D721Med (cell line): ENCODE measurements at regions not wholly inside any gene's neighbourhood (a gene's known extent, or its start where the extent isn't known, plus 50 kb on each side); places are given as distances from the start of the nearest gene placed in this dataset.

Experiments used
- DNase-seq: peaks from one replicate; pipeline ENCODE4 v3.0.0; 2011; ENCODE audit warnings: low spot score; ENCODE audit not compliant: insufficient read length
- FAIRE-seq: peaks from 2 replicates; lab custom pipeline; 2011; peaks lifted over from hg19 to GRCh38; lab: Jason Lieb, UNC
- TF ChIP-seq, protein P1 (sequence below): IDR thresholded peaks from 2 replicates; pipeline ENCODE4 v1.5.1; 2012; ENCODE audit warnings: mild to moderate bottlenecking, control low read depth; ENCODE audit not compliant: insufficient read depth; ENCODE audit errors: missing control alignments

DNA sequence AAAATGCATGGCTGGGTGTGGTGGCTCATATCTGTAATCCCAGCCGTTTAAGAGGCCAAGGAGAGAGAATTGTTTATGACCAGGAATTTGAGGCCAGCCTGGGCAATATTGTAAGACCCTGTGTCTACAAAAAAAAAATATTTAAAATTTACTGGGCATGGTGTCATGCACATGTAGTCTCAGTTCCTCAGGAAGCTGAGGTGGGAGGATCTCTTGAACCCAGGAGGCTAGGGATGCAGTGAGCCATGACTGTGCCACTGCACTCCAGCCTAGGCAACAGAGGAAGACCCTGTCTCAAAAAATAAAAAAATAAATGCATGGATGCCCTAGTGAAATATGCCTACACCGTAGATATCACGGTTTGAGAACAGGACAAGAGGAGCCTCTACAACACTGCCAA is 1331.2 kb upstream of the B3GALT2 start:
- TF ChIP-seq, protein P1, sequence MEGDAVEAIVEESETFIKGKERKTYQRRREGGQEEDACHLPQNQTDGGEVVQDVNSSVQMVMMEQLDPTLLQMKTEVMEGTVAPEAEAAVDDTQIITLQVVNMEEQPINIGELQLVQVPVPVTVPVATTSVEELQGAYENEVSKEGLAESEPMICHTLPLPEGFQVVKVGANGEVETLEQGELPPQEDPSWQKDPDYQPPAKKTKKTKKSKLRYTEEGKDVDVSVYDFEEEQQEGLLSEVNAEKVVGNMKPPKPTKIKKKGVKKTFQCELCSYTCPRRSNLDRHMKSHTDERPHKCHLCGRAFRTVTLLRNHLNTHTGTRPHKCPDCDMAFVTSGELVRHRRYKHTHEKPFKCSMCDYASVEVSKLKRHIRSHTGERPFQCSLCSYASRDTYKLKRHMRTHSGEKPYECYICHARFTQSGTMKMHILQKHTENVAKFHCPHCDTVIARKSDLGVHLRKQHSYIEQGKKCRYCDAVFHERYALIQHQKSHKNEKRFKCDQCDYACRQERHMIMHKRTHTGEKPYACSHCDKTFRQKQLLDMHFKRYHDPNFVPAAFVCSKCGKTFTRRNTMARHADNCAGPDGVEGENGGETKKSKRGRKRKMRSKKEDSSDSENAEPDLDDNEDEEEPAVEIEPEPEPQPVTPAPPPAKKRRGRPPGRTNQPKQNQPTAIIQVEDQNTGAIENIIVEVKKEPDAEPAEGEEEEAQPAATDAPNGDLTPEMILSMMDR: no peak
- no peak for DNase-seq
- FAIRE-seq: no peak

DNA sequence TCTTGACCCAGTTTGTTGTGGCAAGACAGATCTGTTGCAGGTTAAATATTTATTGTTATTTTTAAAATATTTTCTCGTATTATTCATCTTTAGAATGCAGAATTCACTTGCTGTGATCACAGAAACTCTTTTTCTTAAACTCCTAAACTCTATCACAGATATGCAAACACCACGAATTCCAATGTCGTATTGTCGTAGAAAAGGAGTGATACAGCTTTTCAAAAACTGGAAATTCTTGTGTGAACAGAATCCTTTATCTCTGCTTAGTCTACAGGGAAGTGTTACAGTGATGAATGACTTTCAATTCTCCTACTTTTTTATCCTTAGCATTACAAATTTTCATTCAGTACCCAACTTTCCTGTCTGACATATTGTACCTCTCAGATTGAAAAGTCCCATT is 1329.5 kb upstream of the B3GALT2 start:
- no peak for FAIRE-seq
- TF ChIP-seq, protein P1: no peak
- no peak for DNase-seq

DNA sequence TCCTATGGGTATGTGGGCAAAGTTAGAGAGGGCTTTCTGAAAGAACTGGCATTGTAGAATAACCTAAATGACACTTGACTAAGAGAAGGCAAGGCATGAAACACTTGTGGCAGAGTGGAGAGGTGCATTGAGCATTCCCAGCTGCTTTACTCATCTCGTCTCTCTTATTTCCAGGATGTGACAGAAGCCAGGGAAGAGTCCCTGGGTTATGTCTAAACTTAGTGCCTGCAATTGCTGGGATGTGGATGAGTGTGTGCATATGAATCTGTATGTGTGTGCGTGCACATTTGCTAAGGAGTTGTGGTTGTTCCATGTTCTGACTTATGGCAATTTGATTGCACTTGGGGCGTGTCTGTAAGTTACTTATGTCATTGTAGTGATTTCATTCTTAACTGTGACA is 1326.5 kb upstream of the B3GALT2 start:
- FAIRE-seq (no peak), DNase-seq (no peak)
- TF ChIP-seq, protein P1: no peak

DNA sequence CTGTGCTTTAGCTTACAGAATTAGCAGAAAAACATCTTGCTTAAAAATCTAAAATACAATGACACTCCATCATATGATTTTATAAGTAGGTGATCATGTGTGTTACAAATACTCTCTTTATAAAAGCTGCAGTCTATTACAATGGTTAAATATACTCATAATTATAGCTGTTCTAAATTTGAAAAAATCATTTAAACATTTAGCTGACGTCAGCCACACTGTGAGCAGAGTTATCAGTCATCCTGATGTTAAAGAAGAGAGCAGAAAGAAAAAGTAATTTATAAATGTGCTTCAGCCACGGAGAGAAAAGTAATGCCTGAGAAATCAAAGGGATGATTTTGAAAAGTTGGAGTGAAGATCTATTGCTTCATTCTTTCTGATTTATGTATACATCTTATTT is 1325.9 kb upstream of the B3GALT2 start:
- TF ChIP-seq, protein P1: no peak
- FAIRE-seq (peak; percentile 6), DNase-seq (no peak)

DNA sequence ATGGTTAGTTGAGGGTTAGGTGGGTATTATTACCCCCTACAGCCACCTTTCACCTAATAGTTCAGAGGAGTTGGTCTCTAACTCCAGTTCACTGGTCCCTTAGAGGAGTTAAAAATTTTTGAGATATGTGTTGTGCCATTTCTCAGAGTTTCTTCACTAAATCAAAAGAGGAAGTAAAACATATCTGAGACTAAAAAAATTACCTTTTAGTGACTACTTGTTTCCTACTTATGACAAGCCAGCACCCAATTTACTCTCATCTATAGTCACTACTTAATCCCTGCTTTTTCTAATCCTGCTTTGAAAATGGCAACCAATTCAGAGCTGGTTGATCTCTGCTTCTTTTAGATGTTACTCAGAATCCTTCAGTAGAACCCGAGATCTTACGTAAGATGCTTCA is 1316.8 kb upstream of the B3GALT2 start:
- no peak for DNase-seq
- FAIRE-seq: peak; percentile 77
- TF ChIP-seq, protein P1: no peak

DNA sequence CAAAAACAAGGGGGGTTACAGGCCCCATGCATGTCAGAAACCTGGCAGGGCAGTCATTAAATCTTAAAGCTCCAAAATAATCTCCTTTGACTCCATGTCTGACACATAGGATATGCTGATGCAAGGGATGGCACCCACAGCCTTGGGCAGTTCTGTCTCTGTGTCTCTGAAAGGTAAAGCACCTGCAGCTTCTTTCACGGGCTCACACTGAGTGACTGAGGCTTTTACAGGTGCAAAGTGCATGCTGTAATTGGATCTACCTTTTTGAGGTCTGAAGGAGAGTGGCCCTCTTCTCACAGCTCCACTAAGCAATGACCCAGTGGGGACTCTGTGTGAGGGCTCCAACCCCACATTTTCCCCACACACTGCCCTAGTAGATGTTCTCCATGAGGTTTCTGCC is 1309.0 kb upstream of the B3GALT2 start:
- no peak for FAIRE-seq
- TF ChIP-seq, protein P1: no peak

DNA sequence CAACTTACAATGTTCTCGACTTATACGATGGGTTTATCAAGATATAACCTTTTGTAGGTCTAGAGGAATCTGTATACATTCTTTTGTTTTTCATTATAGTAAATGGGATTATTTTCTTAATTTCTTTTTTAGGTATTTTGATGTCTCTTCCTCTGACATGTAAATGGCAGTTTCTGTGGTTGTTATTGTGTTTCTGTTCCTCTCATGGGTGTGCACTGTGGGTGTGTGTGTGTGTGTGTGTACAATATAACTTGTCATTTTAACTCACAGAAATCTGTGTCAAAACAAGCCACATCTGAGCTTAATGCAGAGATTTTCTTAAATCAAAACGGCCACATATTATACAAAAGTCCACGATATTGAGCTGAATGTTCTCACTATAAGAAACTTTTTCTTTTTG is 1300.8 kb upstream of the B3GALT2 start:
- TF ChIP-seq, protein P1: no peak
- peak; percentile 11 for FAIRE-seq
- no peak for DNase-seq

More for the DNA sequence above, 1309.0 kb upstream of the B3GALT2 start:
- DNase-seq: no peak
